GM19240 (cell line): ENCODE measurements at regions not wholly inside any gene's neighbourhood (a gene's known extent, or its start where the extent isn't known, plus 50 kb on each side); places are given as distances from the start of the nearest gene placed in this dataset.

Source experiments
- DNase-seq: peaks from one replicate; pipeline ENCODE4 v3.0.0; 2011; ENCODE audit warnings: low spot score; ENCODE audit not compliant: insufficient read length

GRCh38 chr4:152269448-152270191, 266.3 kb downstream of the FBXW7 start:
- no peak for DNase-seq

GRCh38 chr4:152267811-152268210, 268.1 kb downstream of the FBXW7 start:
- DNase-seq, result no peak

- DNase-seq, result no peak
Observed at GRCh38 chr4:152266831-152267480, 268.9 kb downstream of the FBXW7 start.

DNA sequence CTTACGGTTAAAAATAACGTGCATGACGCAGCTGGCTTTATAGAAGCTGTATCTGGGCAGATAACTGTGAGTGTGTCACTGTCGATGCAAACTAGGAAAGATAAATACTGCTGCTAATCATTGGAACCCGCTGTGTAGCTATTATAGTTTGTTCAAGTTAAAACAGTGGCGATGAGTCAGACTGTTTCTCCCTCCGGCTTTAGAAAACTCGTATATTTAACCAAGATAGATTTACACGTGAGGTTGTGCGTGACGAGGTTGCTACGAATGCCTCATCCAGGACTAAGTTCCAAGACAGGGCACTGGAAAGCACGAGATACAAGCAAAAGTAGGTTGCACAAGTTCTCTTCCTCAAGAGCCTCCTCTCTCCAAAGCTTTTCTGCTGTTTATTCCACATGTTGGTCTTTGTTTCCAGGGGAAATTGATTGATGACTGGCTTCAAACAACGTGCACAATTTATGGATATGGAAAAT, 270.7 kb downstream of the FBXW7 start:
- DNase-seq, result no peak

GRCh38 chr4:152264106-152264505, 271.8 kb downstream of the FBXW7 start:
- DNase-seq, result no peak

DNA sequence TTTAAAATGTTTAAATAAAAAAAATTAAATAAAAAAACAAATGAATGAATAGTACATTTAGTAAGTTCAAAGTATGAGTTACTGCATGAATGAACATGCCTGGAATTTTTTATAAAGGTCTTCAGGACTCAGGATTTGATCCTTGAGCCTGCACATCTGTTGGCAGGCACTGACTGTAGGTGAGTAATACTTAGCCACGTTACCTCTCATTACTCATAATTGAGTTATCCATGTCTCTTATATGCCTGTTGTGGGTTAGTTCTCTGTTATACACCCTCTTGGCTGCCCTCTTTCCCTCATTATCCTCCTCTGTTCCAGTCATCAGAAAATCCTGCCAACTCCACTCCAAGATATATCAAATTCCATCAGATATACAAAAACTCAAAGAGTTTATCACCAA, 276.0 kb downstream of the FBXW7 start:
- no peak for DNase-seq

GRCh38 chr4:152258804-152259708, 276.8 kb downstream of the FBXW7 start:
- no peak for DNase-seq

DNA sequence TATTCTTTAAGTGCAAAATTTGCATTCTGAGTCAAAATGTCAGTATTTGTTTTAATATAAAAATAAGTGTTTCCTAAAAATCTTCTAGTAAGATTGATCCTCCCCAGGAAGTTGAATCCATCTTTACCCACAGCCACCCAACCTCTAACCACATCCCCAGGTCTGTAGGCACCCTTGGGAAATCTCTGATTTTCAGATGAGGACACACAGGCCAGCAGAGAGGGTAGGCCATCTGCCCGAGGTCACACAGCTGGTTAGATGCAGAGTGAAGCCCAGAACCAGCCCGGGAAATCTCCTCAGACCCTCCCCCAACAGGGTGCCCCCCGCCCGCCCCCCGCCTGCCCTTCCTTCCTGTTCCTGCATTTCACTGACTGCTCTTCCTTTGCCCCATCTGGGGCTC, 277.5 kb downstream of the FBXW7 start:
- no peak for DNase-seq

GRCh38 chr4:152257601-152258066, 278.3 kb downstream of the FBXW7 start:
- no peak for DNase-seq

- DNase-seq, result no peak
Observed at GRCh38 chr4:152256996-152257395, 278.9 kb downstream of the FBXW7 start.

DNA sequence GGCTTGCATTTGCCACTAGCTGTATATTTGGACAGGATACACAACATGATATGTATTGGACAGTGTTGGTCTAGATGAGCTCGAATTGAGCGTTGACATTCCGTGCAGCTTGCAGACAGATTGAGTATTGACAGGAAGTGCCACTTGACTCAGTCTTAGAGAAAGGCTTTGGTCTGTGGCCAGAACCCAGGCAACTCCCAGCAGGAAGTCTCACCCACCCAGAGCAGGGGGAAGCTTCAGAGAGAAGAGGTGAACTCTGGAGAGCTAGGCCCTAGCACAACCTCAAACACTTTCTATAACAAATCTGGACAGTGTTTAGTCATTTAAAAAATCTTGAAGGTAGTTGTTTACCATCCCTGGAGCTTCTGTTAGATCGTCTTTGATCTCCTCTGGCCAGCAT, 280.5 kb downstream of the FBXW7 start:
- peak; percentile 51 for DNase-seq

DNA sequence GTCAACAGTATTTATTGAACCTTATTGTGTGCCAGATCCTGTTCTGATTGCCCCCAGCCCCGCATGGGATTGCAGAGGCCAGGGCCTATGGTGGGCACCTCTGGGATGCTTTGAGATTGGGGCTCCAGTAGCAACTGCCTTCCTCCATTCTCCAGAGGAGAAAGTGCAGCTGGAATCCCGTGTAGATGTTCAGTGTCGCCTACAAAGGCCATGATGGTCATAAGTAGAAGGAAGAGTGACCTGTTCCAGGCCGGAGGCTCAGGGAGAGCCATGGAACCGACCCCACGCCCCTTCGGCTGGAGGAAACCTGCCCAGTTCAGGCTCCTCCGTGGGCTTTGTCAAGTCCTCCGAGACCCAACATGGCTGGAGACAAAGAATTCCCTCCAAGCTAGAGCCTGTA, 287.5 kb downstream of the FBXW7 start:
- no peak for DNase-seq

DNA sequence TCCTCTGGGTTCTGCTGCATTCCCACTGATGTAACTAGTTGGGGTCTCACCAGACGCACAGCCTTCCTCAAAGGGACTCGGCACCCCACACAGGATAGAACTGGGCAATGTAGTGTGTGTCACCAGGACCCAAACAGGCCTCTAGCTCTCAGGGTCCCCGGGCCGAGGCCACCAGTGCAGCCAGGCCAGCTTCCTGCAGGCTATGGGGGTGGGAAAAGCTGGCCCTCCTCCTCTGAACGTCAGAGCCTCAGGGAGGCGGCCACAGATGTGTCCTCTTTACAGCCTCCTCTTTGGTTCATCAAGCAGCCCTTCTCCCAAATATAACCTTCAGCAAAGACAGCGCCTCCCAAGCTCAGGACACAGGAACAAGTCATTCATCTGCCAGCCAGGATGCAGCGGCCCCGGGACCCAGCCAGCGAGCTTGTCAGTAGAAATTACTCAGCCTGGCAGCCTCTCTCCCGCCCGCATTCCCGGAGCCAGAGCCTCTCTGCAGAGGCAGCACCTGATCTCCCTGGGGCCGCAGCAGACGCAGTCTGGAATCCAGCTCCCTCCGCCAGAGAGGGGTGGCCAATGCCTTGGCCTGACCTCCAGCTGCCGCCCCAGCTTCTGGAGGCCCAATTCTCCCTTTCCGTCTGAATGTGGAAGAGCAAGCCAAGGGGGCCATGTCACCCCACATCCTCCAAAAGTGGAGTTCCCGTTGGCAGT, 288.5 kb downstream of the FBXW7 start:
- no peak for DNase-seq

DNA sequence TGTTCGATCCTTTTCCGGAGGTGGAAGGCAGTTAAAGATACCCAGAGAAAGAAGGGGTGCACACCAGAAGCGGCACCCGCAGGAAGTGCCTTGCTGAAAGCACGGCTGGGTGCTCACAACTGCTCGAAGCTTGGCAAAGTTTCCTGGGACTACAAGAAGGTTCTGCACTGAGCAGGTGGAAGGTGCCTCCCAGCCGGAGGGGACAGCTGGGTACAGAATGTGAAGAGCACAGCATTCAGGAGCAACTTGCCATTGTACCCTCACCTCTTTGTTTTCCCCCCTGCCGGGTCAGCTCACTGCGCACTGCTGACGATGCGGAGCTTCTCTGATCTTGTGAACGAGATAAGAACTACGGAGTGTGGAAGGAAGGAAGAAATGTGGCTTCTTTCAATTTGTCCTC, 289.2 kb downstream of the FBXW7 start:
- no peak for DNase-seq

GRCh38 chr4:152245680-152246079, 290.2 kb downstream of the FBXW7 start:
- DNase-seq, result no peak

- no peak for DNase-seq
Observed at GRCh38 chr4:152244659-152245058, 291.2 kb downstream of the FBXW7 start.

DNA sequence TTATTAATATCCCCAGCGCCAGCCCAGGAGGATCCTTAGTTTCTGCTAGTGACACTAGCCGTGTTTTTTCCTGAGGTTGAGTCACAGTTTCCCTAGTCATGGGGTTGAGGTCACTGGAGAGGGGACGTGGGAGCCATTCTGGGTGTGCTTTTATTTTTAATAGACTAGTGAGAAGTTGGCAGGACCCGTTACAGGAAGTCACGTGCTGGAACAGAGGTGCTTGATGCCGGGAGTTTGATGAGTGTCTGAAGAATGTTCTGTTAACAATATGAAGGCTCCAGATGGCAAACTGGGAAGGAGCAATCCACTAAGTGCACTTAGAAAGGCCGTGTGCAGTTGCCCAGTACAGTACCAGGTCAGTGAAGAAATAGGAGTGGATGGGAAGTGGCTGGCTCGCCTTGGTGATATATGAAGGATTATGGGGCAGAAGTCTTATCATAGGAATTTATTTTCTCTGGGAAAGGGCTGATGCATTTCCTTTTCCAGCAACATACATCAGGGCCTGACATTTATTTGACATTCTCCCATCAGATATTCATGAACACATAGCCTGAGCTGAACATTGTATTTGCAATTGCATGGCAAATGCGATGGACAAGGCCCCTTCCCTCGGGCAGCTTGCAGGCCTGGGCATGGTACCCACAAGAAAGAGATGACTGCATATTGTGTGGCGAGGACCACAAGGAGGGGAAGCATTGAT, 291.8 kb downstream of the FBXW7 start:
- DNase-seq, result no peak

DNA sequence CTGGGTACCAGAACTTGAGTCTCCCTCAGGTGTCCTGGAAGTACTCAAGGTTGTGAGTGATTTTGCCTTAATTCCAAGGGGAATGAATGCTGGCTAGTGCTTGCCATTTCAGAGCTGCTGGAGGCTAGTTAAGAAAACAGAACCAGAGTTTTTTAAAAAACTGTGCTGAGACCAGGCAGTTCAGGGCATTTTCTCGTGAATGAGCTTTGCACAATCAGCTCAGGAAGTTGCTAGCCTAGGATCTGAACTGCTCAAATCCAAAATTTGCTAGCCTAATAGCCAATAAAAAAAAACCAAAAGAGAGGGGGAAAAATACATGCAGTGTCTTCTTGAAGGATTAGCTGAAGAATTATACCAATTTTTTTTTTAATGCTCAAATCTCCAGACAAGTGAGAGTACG, 292.7 kb downstream of the FBXW7 start:
- DNase-seq, result no peak

DNA sequence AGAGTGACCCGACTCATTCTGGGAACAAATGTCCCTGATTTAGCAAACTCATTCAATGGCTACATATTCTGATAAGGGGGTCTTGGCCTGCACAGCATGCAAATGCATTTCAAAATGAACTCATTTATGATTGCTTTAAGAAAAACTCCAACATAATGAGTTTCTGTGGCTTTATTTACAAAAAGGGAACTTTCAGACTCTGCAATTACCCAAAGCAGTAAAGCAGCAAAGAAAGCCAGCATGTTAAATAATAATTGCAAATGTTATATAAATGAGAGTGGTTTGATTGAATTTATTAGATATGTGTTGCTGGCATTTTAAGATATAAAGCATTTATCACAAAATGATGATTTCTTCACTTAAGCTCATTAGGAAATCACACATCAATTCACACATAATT, 295.7 kb downstream of the FBXW7 start:
- no peak for DNase-seq

- no peak for DNase-seq
Observed at GRCh38 chr4:152239216-152239615, 296.7 kb downstream of the FBXW7 start.
